HPDE6-E6E7 (cell line): ENCODE measurements at regions not wholly inside any gene's neighbourhood (a gene's known extent, or its start where the extent isn't known, plus 50 kb on each side); places are given as distances from the start of the nearest gene placed in this dataset.
A peak's percentile ranks its signal among the peaks of the same experiment; 100 is the strongest.
"Not testable (repeated sequence)": the region's sequence is repeated elsewhere in the genome, so short reads cannot be mapped to it uniquely, and the experiment has no call there.

Source experiments
- DNase-seq: peaks from one replicate; pipeline ENCODE4 v3.0.0; 2011; ENCODE audit warnings: missing footprints; ENCODE audit errors: extremely low spot score

DNA sequence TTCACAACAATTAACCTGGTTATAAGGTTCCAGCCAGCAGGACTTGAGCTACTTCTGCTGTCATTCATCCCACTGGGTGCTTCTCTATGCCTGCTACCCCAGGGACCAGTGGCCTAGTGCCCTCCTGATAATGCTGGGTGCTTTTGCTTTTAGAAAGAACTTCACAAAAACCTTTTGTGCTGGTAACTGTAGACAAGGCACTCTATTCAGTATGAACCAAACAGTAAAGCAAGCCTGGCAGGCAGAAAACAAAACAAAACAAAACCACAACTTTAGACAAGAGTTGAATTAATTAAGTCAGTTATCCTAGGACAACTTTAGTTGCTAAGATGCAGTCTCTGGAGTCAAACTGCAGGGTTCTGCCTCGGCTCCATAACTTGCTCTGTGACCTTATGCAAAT, 61.9 kb upstream of the ADGRL2 start:
- DNase-seq, result no peak

DNA sequence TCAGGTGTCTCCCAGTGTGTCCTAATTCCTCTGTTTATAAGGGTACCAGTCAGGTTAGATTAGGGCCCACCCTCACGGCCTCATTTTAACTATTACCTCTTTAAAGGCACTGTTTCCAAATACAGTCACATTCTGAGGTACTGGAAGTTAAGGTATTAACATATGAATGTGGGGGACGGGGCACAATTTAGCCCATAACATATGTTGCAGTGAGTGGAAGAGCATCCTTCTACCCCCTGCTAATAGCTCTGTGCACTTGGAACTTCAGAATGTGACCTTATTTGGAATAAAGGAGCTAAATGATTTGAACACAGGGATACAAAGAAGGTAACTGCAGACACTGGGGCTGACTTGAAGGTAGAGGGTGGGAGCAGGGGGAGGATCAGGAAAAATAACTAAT, 67.3 kb upstream of the ADGRL2 start:
- no peak for DNase-seq

DNA sequence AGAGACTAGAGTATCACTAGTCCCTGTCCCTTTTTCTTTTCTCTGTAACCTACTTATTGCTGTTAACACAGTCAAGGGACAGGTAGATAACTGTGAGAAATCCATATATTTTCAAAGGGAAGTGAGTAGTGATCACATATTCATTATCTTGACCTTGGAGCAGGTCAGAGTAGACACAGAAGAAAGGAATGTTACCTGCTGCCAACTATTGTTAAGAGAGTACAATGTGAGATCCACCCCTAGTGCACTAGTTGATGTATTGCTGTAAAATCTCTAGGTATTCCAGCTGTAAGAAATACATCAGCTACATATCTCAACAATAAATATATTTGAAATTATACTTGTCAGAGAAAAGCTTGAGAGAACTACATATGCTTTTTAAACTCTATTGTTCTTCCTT, 68.7 kb upstream of the ADGRL2 start:
- peak; percentile 43 for DNase-seq

DNA sequence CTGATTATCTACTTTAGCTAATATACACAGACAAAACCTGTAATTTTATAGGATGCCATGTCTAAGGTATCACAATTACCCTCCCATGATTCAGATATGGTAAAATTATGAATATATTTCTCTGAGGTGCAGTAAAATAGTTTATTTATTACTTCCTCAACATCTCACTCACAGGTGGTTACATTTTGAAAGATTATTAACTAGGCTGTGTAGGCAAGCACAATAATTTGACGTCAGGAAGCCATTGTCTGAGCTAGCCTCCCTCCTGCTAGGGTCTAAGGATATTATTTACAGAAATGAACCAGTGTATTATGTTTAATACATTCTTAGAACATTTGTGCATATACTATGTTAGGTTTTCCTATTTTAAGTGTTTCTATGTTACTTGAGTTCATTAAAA, 69.9 kb upstream of the ADGRL2 start:
- no peak for DNase-seq

DNA sequence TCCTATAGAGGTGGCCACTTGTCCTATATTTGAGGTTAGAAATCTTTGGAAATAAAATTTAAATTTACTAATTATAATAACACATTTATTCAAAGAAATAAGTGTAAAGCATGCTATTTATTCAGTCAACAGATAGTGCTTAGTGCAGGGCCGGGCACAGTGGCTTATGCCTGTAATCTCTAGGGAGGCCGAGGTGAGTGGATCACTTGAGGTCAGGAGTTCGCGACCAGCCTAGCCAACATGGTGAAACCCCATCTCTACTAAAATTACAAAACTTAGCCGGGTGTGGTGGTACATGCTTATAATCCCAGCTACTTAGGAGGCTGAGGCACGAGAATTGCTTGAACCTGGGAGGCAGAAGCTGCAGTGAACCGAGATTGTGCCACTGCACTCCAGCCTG, 70.4 kb upstream of the ADGRL2 start:
- not testable (repeated sequence) for DNase-seq

DNA sequence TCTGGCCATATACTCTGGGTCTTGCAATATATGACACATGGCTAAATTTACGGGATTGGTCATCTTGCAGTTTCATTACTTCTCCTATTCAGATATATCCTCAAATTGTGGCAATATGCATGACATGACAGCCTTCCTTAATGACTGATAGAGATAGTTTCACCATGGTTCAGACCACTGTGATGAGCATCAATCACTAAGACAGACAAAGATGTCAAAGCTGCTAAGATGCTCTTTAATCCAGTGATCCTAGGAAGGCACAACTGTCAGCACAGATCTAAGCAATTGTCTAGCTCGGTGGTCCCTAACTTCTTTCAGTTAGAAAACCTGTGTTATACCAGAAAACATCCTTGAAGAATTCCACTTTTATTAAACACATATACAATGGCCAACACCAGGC, 70.9 kb upstream of the ADGRL2 start:
- no peak for DNase-seq

DNA sequence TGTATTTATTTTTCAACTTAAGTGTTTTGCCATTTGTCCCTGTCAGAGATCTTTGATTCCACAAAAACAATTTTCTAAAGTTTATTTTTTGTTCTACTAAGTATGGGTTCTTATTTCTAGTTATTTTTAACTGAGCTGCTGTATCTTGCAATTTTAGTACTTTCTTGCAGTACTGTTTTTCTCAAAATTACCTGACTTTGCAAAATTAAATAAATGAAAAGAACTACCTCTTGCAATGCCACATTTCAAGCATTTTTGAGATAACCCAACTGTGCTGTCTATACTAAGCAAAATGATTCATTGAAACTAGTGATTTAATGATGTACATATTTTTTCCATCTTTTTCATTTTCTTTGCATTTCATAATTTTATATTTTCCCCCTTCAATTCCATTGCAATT, 71.5 kb upstream of the ADGRL2 start:
- DNase-seq, result no peak

DNA sequence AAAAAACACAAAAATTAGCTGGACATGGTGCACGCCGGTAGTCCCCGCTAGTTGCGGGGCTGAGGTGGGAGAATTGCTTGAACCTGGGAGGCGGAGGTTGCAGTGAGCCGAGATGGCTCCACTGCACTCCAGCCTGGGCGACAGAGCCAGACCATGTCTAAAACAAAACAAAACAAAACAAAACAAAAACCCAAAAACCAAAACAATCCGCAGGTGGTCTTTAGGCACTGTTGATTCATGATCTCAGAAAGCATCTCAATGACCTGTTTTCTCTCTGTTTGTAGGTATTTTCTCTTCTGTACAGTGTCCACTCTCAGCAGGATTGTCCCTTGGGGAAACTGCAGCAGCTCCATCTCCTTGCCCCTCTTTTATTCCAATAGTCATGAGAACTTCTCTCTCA, 74.9 kb upstream of the ADGRL2 start:
- DNase-seq, result no peak

DNA sequence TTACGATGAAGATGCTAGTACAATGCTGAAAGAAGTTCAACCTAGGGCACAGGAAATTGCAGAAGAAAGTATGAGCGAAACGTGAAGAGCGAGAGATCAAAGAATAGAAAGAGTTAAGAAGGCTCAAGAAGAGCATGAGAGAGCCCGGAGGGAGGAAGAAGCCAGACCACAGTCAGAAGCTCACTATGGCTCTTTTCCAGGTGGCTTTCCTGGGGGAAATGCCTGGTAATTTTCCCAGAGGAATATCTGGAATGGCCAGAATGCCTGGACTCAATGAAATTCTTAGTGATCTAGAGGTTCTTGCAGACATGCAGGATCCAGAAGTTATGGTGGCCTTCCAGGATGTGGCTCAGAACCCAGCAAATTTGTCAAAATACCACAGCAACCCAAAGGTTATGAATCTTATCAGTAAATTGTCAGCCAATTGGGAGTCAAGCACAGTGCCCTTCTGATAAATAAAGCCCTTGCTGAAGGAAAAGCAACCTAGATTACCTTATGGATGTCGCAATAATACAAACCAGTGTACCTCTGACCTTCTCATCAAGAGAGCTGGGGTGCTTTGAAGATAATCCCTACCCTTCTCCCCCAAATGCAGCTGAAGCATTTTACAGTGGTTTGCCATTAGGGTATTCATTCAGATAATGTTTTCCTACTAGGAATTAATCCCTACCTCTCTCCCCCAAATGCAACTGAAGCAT, 78.0 kb upstream of the ADGRL2 start:
- not testable (repeated sequence) for DNase-seq

DNA sequence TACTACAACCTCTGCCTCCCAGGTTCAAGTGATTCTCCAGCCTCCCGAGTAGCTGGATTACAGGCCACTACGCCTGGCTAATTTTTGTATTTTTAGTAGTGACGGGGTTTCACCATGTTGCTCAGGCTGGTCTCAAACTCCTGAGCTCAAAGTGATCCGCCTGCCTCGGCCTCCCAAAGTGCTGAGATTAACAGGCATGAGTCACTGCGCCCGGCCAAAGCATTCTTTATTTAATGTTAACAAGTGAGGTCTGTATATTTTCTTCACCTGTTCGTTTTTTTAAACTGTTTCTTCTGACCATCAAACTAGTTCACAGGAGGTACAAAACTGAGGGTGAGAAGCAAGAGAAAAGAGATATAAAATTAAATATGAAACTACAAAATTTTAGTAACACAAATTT, 80.5 kb upstream of the ADGRL2 start:
- DNase-seq, result not testable (repeated sequence)

DNA sequence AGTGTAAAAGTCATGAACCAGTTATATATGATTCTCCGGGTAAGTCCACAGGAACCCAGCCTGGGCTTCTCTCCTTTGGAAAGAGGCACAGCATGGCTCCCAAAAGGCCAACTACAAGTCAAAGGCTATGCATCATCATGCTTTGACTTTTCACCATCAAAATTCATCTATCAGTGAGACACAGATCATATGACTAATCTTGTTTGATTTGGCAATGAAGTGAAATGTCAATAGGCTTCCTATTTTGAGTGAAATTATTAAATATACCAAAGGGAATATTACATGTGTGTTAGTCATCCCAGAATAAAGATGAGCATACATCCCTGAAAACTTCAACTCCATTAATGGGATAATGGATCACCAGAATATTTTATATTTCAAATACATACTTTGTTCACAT, 83.5 kb upstream of the ADGRL2 start:
- DNase-seq, result no peak

DNA sequence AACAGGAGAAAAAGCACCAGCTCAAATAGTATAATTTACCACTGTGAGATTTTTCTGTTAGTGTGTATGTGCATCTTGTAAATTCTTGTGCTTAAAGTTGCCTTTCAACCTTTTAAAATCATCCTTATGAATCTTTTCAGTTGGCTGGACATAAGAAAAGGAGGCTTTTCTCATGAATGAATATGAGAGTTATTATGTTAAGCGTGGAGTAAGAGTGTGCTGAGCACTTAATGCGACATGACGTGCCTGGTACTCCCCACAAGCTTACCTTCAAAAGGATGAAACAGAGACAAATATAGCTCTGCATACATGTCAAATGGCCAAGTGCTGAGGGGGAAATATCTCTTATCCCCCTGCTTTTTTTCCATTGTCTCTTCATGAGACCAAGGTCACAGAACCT, 85.3 kb upstream of the ADGRL2 start:
- no peak for DNase-seq

DNA sequence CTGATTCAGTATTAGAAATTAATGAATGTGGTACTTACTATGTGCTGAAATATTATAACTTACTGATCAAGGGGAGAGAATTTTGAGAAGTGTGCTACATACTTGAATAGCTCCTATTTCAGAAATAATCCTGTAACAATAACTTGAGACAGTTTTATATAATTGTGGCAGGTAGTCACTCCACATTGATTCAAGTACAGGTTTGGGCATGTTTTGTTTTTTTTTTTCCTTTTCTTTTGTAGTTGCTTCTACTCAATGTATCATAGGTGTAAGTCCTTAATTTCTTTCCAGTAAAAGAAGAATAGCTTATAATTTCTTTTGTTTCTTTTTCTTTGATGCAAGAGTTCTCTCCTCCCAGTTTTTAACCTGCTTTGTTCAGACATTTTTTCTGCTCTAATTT, 86.1 kb upstream of the ADGRL2 start:
- peak; percentile 42 for DNase-seq

DNA sequence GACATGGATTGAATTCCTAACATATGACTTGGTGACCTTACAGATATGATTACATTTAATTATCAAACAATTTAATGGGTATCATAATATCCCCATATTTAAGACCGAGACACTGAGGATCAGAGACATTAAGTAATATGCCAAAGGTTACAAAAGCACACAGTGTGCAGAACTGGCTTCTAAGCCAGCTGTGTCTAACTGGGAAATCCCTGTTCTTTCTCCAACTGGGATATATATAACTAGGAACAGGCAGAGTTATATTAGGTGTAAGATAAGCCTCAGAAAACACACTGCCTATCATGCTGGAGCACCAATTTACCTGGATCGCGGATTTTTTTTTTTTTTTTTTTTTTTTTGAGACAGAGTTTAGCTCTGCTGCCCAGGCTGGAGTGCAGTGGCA, 88.3 kb upstream of the ADGRL2 start:
- no peak for DNase-seq

DNA sequence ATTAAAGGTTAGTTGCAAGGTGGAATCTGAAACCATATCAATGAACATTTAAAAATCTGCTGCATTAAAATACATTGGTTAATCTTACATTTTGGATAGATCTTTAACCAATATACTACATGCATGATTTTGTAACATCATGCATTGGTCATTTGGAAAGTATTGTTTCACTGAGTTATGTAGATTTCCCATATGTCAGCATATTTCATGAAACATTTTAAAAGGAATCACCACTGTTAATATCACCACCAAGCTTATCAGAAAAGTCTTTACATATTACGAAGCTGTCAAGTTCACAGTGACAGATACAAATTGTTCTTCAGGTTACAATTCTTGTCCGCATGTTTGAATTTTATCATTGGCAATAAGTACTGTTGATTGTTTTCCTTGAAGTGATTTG, 89.9 kb upstream of the ADGRL2 start:
- no peak for DNase-seq

DNA sequence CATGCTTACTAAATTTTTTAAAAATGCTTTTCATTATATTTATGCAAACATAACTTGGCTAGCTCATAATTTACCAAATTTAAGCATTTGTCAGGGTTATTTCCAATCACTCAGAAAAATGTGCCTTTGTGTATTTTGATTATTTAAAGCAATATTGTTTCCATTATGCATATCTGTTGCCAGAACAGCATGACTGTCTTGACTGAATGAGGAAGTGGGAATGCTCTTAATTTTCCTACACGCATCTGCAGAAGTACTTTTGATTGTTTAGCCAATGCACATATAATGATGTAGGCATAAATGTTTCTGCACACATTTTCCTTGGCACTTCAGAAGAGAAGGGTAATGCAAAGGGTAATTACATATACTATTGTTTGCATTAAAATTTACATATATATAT, 92.5 kb upstream of the ADGRL2 start:
- DNase-seq, result no peak

DNA sequence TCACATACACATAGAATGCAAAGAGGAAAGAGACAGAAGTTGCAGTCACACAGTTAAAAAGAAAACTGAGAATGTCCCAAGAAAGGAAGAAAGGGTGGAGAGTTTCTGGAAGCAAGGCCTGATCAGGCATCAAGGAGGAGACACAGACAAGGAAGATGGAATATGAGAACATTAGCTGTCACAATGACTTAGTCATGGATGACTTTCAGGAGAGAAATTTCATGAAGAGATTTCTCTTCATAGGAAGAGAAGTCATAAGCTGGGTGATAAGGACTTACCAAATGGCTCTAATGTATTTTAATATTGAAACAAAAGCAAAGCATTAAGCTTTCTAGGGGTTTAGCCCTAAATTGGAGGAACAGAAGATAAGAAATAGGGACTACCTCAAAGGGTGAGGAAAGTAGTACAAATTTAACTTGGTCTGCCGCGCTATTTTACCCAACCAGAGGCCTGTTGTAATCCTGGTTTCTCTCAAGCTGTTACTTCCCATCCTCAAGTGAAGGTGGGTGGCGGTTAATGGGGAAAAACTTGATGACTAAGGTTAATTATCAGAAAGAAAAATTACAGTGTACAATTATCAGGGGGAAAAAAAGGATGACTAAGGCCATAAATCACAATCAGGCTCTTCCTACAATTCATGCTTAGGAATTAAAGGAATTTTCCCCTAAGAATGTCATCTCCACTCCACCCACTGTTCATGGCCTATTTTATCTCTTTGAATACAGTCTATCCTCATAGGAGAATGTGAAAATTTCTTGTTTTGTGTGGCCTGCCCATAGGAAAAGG, 93.9 kb upstream of the ADGRL2 start:
- DNase-seq, result no peak

DNA sequence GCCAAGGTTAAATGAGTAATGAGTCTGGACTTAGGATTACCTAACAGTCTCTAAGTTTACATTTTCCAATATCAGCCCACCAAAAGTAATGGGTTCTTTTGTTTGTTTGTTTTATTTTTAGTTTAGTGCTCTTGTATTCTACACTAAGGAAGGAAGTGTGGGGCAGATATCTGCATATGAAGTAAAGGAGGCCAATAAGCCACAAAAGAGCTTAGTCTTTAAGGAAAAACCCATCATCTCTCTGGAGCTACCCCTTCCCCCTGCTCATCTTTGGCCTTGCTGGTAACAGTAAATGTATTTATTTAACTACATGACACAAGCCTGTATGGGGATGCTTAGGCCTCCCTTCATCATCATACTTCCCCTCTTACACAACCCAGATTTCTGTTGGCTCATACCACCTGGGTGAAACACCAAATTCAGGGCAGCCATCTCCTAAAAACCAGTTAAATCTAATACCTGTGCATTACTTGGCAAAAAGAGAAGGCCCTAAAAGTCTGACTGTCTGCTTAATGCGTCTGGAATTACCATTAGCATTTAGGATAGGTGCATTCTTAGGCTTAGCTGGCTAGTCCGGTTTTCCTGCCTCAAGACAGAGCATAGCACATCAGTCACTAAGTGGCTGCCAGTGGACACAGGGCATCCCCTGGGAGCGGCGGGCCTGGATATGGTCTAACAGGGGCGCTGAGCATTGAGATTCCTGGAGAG, 96.8 kb upstream of the ADGRL2 start:
- DNase-seq, result no peak

DNA sequence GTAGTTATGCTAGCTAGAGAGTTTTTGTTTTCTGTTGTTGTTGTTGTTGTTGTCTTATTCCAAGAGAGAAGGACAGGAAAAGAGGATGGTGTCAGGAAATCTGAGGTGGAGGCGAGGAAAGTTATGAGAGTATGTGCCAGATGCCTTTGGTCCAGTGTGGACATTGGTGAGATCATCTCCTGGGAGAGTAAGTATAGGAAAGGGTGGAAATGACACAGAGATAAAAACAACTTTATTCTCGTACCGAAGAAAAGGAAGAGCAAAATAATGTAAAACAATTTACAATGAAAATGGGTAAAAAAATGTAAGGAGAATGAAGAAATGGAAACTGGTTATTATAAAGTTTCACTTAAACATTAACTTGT, 97.4 kb upstream of the ADGRL2 start:
- DNase-seq, result no peak

DNA sequence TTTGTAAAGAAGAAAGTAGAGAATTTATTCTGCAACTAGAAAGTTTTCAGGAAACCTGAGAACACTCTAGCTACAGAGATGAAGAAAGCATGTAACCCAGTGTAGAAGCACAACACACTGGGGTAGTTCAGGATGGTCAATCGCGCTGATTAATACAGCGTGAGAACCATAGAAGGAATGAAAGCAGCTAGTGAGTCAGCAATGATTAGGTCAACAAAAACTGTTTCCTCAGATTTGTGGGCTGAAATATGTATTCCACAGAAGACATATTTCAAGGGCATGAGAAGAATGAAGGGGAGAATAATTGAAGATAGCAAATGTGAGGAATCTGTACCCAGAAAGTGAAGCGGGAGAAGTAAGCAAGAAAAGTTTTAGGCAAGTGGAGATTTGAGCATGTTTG, 97.8 kb upstream of the ADGRL2 start:
- peak; percentile 54 for DNase-seq

DNA sequence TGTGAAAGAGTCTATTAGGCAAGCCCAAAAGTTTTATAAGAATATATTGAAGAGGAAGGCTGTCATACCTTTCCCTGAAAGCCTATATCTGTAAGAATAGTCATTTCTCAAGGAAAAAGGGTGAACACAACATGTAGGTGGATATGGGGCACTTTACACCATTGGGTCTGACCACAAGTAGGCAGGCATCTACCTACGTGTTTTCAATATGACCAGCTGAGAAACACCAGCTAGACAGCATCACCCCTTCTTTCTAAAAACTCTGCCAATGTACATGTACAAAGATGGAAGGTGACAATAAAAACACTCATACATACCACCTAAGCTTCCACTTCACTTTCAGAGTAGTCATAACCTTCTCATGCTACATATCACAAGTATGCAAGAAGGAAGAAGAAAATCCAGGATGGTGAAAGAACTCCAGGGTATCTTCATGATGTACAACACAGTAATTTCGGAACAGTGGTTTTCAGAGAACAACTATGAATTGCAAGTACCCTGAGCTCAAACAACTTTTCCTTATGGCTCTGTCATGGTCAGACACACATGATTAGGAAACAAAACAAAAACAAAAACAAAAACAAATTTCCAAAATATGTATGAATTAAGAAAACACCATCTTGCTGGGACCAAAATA, 98.5 kb upstream of the ADGRL2 start:
- DNase-seq, result no peak

DNA sequence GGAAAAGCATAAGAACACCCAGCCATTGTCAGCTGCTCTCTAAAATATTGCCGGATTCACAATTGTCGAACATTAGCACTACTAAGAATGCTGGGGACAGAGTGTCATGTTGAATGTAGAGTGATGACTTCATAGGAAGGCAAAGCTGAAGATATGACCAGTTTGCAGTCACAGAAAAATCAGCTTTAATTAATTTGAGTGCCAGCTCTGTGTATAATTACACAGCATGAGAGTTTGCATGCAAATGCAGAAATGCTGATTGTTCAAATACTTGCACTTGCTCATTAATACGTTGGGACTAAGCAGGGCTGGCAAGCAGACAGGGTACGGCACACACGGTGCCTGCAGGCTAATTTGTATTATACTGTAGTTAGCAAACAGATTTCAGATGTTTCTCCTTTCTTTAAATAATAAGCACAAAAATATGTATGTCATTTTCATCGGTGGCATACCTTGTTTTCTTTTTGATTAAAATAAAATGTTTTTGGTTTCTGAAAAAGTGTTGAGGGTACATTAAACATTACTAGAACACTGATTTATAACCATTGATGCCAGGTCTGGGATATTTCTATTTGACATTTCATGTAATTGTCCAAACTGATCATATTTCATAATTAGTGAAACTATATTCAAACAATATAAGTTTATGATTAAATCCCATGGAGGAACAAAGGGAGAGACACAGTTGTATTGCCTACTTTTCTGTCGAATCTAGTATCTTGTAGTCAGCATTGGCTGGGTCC, 99.8 kb upstream of the ADGRL2 start:
- DNase-seq, result no peak
